ENCODE measurements at regions not wholly inside any gene's neighbourhood (a gene's known extent, or its start where the extent isn't known, plus 50 kb on each side); places are given as distances from the start of the nearest gene placed in this dataset.

DNA sequence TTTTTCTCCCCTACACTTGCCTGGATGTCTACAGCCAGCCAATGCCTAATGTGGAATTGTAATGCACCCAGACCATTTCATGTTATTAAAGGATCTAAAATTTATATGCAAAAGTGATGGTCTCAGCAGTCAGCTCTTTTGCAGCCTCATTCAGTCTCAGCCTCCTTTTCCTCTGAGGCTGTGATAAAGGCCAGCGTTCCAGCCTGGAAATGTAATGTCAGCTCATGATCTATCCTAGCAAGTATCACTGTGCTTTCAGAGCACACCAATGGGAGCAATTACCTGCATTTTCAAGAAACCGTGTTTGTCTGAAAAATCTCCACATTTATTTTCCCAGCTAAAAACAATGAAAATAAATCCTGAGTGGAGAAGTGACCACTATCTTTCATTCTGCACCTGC, 274.6 kb downstream of the CDH20 start:
- TF ChIP-seq, protein P1, sequence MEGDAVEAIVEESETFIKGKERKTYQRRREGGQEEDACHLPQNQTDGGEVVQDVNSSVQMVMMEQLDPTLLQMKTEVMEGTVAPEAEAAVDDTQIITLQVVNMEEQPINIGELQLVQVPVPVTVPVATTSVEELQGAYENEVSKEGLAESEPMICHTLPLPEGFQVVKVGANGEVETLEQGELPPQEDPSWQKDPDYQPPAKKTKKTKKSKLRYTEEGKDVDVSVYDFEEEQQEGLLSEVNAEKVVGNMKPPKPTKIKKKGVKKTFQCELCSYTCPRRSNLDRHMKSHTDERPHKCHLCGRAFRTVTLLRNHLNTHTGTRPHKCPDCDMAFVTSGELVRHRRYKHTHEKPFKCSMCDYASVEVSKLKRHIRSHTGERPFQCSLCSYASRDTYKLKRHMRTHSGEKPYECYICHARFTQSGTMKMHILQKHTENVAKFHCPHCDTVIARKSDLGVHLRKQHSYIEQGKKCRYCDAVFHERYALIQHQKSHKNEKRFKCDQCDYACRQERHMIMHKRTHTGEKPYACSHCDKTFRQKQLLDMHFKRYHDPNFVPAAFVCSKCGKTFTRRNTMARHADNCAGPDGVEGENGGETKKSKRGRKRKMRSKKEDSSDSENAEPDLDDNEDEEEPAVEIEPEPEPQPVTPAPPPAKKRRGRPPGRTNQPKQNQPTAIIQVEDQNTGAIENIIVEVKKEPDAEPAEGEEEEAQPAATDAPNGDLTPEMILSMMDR (IDR thresholded peaks at IDR 0.05): no peak
- TF ChIP-seq POLR2AphosphoS5 (IDR thresholded peaks at IDR 0.05; ENCODE audit: insufficient read depth in 1 of 2, low read depth in 1 of 2) (no peak), POLR2A (IDR thresholded peaks at IDR 0.05) (no peak)

Measured in vagina (tissue), 2 donors.